ENCODE measurements at regions not wholly inside any gene's neighbourhood (a gene's known extent, or its start where the extent isn't known, plus 50 kb on each side); places are given as distances from the start of the nearest gene placed in this dataset.

- ATAC-seq (peak; percentile 30 to 96), DNase-seq (no peak)
- intact Hi-C loops (cut with DNase I) = no loop called here
These were observed 203.3 kb upstream of the CDH9 start for GRCh38 chr5:27241564-27242257.

DNA sequence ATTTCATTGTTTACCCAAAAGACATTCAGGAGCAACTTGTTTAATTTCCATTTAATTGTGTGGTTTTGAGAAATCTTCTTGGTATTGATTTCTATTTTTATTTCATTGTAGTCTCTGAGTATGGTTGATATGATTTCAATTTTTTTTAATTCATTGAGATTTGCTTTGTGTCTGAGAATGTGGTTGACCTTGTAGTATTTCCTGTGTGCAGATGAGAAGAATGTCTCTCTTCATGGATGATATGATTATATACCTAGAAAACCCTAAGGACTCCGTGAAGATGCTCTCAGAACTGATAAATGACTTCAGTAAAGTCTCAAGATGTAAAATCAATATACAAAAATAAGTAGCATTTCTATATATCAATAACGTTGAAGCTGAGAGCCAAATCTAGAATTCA, 202.4 kb upstream of the CDH9 start:
- DNase-seq = no peak
- no peak for ATAC-seq
- intact Hi-C loops (cut with DNase I) = no loop called here

GRCh38 chr5:27234916-27235315, 196.5 kb upstream of the CDH9 start:
- DNase-seq (no peak), ATAC-seq (no peak)
- intact Hi-C loops (cut with DNase I) = no loop called here

- DNase-seq (no peak), ATAC-seq (no peak)
- intact Hi-C loops (cut with DNase I) = no loop called here
These were observed 183.0 kb upstream of the CDH9 start for GRCh38 chr5:27221410-27221809.

- ATAC-seq (no peak), DNase-seq (no peak)
- intact Hi-C loops (cut with DNase I) = no loop called here
These were observed 182.4 kb upstream of the CDH9 start for GRCh38 chr5:27220752-27221151.

- ATAC-seq = no peak
- DNase-seq = no peak
- intact Hi-C loops (cut with DNase I) = no loop called here
These were observed 179.6 kb upstream of the CDH9 start for GRCh38 chr5:27217977-27218376.

DNA sequence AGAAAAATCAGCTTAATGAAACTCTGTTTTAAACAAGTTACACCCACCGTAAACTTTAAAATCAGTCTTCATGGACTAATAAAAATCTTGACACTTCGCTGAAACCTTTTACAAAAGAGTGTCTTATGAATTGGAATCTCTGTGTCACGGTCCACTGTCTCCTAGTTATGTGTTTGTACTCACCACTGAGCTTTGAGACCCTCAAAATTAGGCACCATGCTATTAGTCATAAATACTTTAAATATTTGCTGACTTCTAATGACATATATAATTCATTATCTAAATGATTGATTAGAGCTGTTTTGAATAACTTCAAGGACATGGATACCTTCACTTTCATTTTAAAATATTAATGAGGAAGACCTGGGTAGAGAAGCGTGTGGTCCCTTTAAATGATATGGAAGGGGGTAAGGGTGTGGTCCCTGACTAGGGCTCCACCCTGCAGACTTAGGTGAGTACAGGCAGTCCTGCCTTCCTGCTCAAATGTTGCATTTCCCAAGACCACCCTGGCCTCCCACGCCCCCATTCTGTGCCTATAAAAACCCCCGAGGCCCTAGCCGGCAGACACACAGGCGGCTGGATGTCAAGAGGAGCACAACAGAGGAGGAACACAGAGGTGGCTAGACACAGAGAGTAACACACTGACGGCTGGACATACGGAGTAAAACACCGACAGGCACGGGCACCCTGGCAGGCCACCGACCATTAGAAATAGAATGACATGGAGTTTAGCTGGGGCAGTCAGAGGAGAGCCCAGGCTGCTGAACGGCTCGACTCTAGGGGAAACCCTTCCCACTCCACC, 179.0 kb upstream of the CDH9 start:
- DNase-seq (no peak), ATAC-seq (no peak)
- intact Hi-C loops (cut with DNase I) = no loop called here

DNA sequence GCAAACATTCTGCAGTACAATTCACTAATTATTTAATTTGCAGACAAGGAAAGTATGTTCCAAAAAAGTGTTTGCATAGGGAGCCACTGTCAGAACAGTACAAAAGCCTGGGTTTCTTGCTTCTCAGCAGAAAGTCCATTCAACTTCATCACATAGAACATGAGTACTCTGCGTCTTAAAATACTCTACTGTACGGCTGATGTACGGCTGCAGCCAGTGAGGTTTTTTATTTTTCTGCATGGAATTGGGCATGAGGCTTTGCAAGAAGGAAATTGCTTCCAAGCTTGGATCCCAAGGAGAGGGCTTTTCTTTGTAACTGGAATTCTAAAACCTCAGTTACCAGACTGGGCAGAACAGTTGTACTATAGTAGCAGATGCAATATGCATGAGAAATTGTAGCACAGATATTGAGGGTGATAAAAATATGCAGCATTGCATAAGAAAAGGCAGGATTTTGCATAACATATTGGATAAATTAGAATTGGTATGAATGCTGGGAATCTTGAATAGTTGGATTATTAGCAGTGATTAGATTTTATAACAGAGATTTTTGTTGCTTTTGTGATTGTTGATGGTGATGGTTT, 178.1 kb upstream of the CDH9 start:
- DNase-seq (no peak), ATAC-seq (no peak)
- intact Hi-C loops (cut with DNase I) = no loop called here

GRCh38 chr5:27208051-27208450, 169.7 kb upstream of the CDH9 start:
- no peak for DNase-seq

GRCh38 chr5:27191786-27192510, 153.6 kb upstream of the CDH9 start:
- no peak for DNase-seq
- ATAC-seq = no peak
- intact Hi-C loops (cut with DNase I) = no loop called here

More at GRCh38 chr5:27208051-27208450, 169.7 kb upstream of the CDH9 start:
- ATAC-seq = no peak
- intact Hi-C loops (cut with DNase I) = no loop called here

DNA sequence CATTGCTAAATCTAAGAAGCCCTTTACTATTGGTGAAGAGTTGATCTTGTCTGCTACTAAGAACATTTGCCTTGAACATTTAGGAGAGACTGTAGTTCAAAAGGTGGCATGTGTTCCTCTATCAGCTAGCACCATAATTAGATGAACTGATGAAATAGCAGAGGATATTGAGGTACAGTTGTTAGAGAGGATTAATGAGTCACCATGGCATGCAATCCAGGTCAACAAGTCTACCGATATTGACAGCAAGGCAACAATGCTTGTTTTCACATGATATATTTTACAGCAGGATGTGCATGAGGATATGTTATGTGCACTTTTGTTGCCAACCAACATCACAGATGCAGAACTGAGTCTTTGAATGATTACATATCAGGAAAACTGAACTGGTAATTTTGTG, 134.3 kb upstream of the CDH9 start:
- no peak for ATAC-seq
- no peak for DNase-seq
- intact Hi-C loops (cut with DNase I) = no loop called here

GRCh38 chr5:27171761-27172261, 133.4 kb upstream of the CDH9 start:
- ATAC-seq (no peak), DNase-seq (no peak)
- intact Hi-C loops (cut with DNase I) = no loop called here

- intact Hi-C loops (cut with DNase I) = no loop called here
- DNase-seq (no peak), ATAC-seq (no peak)
These were observed 120.4 kb upstream of the CDH9 start for GRCh38 chr5:27158775-27159174.

DNA sequence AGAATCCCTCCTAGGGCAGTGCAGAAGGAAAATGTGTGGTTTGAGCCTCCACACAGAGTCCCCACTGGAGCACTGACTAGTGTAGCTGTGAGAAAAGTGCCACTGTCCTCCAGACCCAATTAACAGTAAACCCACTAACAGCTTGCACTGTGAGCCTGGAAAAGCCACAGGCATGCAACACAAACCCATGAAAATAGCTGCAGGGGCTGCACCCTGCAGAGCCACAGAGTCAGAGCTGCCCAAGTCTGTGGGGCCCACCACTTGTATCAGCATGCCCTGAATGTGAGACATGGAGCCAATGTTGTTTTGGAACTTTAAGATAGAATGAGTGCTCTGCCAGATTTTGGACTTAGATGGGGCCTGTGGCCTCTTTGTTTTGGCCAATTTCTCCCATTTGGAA, 119.8 kb upstream of the CDH9 start:
- no peak for DNase-seq
- no peak for ATAC-seq
- intact Hi-C loops (cut with DNase I) = no loop called here

DNA sequence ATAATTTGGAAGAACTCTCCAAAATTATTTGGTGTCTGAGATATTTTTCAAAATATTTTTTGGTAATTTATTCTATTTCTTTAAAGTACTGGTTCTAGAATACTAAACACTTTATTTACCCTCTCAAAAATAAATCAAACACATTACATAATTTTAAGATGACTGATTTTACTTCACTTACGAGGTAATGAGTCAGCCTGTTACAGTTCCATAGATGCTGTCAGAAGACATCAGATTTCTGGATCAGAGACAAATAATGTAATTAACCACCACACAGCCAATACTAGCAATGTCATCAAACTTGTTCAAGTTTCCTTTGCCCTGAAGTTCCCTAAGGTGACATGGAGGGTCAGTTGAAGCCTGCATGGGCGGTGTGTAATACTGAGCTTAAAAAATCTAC, 106.1 kb upstream of the CDH9 start:
- ATAC-seq (no peak), DNase-seq (no peak)
- intact Hi-C loops (cut with DNase I) = no loop called here

GRCh38 chr5:27140831-27141230, 102.4 kb upstream of the CDH9 start:
- intact Hi-C loops (cut with DNase I) = no loop called here
- DNase-seq (no peak), ATAC-seq (no peak)

- DNase-seq (no peak), ATAC-seq (no peak)
- intact Hi-C loops (cut with DNase I) = no loop called here
These were observed 92.2 kb upstream of the CDH9 start for GRCh38 chr5:27130587-27130986.

DNA sequence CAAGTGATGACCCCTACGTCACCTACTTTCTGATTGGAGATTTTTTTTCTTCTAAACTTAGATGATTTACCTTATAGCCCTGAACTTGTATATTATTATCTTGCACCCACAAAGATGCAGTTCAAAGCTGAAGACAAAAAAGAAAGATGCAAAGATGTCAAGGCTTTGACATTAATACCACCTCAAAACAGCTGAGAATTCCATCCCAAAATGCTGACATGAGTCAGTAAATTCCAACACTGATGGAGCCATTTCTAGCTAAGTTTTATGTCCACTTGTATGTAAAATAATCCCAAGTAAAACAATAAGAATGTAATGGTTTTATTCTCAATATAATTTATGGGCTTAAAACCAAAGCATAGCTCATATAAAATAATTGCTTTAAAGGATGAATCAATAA, 91.5 kb upstream of the CDH9 start:
- intact Hi-C loops (cut with DNase I) = no loop called here
- no peak for ATAC-seq
- no peak for DNase-seq

DNA sequence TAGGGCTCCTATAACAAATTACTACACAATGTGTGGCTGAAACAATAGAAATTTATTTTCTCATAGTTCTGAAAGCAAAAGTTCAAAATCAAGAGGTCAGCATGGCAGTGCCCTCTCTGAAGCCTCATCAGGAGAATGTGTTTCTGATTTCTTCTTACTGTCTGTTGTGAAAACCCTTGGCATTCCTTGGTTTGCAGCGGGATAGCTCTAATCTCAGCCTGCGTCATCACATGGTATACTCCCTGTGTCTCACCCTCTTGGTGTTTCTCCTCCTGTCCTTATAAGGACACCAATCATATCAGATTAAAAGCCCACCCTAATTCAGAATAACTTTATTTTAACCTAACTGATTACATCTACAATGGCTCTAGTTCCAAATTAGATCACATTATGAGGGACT, 87.5 kb upstream of the CDH9 start:
- DNase-seq (no peak), ATAC-seq (peak in 1 of 2 donors; percentile 43)
- intact Hi-C loops (cut with DNase I) = no loop called here

GRCh38 chr5:27124590-27124989, 86.2 kb upstream of the CDH9 start:
- intact Hi-C loops (cut with DNase I) = no loop called here
- DNase-seq (no peak), ATAC-seq (no peak)

Measured in left cardiac atrium (tissue), 4 donors.